SU-DHL-6 (cell line): ENCODE measurements at regions not wholly inside any gene's neighbourhood (a gene's known extent, or its start where the extent isn't known, plus 50 kb on each side); places are given as distances from the start of the nearest gene placed in this dataset.

Experiments
- H2AFZ ChIP-seq: fragments of 200-600 bp; sonication (generic); 2 replicates; pipeline ENCODE4 v1.6.1; 2014; ENCODE audit warnings: low read depth, mild to moderate bottlenecking, moderate library complexity, mixed read lengths, antibody characterized with exemption, low read length; ENCODE audit not compliant: severe bottlenecking
- H3F3A ChIP-seq: fragments of 200-600 bp; shearing (Covaris generic); 2 replicates; pipeline ENCODE4 v1.6.0; 2016; ENCODE audit warnings: antibody characterized with exemption, mild to moderate bottlenecking; ENCODE audit not compliant: insufficient read depth
- H3K27ac ChIP-seq: fragments of 200-600 bp; sonication (generic); 2 replicates; pipeline ENCODE4 v1.5.1; 2016; ENCODE audit warnings: low read depth, mild to moderate bottlenecking, low read length, moderate library complexity, mixed read lengths
- H3K27me3 ChIP-seq: fragments of 200-600 bp; sonication (generic), shearing (Covaris generic); 2 replicates; pipeline ENCODE4 v1.6.0; 2014; ENCODE audit warnings: mild to moderate bottlenecking, low read length
- H3K36me3 ChIP-seq: fragments of 200-600 bp; sonication (generic); 2 replicates; pipeline ENCODE4 v1.6.1; 2014; ENCODE audit warnings: mild to moderate bottlenecking, low read length, mixed read lengths
- H3K4me2 ChIP-seq: fragments of 300-600, 200-600 bp; shearing (Covaris generic), sonication (generic); 2 replicates; pipeline ENCODE4 v1.6.0; 2014; ENCODE audit warnings: low read length, low read depth, mild to moderate bottlenecking; ENCODE audit not compliant: poor library complexity, severe bottlenecking
- H3K4me3 ChIP-seq: fragments of 200-600 bp; sonication (generic); 2 replicates; pipeline ENCODE4 v1.5.1; 2014; ENCODE audit warnings: antibody characterized with exemption, low read length, mild to moderate bottlenecking, mixed read lengths; ENCODE audit not compliant: insufficient read depth, poor library complexity, severe bottlenecking
- H3K79me2 ChIP-seq: fragments of 200-600 bp; sonication (generic); 2 replicates; pipeline ENCODE4 v1.6.1; 2014; ENCODE audit warnings: mild to moderate bottlenecking, low read length, moderate library complexity; ENCODE audit not compliant: insufficient read depth
- H3K9ac ChIP-seq: fragments of 200-600 bp; sonication (generic); 2 replicates; pipeline ENCODE4 v1.7.0; 2014; ENCODE audit warnings: mild to moderate bottlenecking, low read length
- H3K9me2 ChIP-seq: fragments of 200-600 bp; sonication (generic); replicated peaks from 2 replicates; pipeline ENCODE4 v1.6.1; 2014; ENCODE audit warnings: low read length; ENCODE audit not compliant: insufficient read depth
- H3K9me3 ChIP-seq: fragments of 200-600 bp; sonication (generic); 2 replicates; pipeline ENCODE4 v1.6.1; 2014; ENCODE audit warnings: low read length, mixed read lengths; ENCODE audit not compliant: insufficient read depth
- H4K20me1 ChIP-seq: fragments of 200-600 bp; sonication (generic); 2 replicates; pipeline ENCODE4 v1.6.1; 2014; ENCODE audit warnings: low read depth, mild to moderate bottlenecking, antibody characterized with exemption, low read length, moderate library complexity, mixed read lengths
- CTCF ChIP-seq: fragments of 200-600 bp; sonication (generic); IDR thresholded peaks from one replicate; pipeline ENCODE4 v1.5.1; 2017; ENCODE audit warnings: antibody characterized with exemption, mild to moderate bottlenecking, low read length, moderate library complexity; ENCODE audit not compliant: insufficient read depth, poor library complexity, severe bottlenecking
- EZH2phosphoT487 ChIP-seq: fragments of 200-600 bp; sonication (generic), shearing (Covaris generic); conservative IDR thresholded peaks from 2 replicates; pipeline ENCODE4 v1.6.1; 2018; ENCODE audit warnings: mild to moderate bottlenecking, antibody characterized with exemption, low read length, moderate library complexity, mixed read lengths

DNA sequence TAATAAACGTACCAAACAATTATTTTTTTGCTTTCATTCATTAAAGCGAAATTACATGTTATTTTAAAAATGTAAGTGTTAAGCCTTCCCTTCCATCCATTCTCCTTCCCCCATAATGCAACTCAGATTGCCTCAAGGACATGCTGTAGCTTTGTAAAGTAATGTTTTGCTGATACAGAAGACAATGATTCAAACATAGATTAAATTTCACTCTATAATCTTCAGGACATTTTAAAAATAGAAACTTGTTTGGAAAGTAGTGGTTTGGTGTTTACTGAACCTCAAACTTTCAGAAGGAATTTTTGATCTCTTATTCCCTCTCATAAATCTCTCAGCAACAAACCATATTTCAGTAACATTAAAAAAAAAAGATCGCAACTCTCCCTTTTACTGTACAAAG is 350.9 kb upstream of the HSF2 start:
- no peaks in the 10 kb centered on the region for H3K36me3 ChIP-seq
- no peak overlapping the region for H2AFZ ChIP-seq
- no peaks in the 10 kb centered on the region for H3K9me3 ChIP-seq
- H3F3A ChIP-seq = no peaks in the 10 kb centered on the region
- no peak overlapping the region for H3K4me3 ChIP-seq
- H4K20me1 ChIP-seq = no peaks in the 10 kb centered on the region
- H3K27ac ChIP-seq = no peak overlapping the region
- H3K27me3 ChIP-seq = no peaks in the 10 kb centered on the region
- H3K9ac ChIP-seq = no peak overlapping the region
- H3K79me2 ChIP-seq = no peaks in the 10 kb centered on the region
- H3K4me2 ChIP-seq = no peak overlapping the region
- TF ChIP-seq CTCF = no peak
- no peaks in the 10 kb centered on the region for H3K9me2 ChIP-seq

- no peaks in the 10 kb centered on the region for H4K20me1 ChIP-seq
- H3K27ac ChIP-seq = no peak overlapping the region
- no peak for TF ChIP-seq CTCF
- TF ChIP-seq EZH2phosphoT487 = no peak
- H3K79me2 ChIP-seq = no peaks in the 10 kb centered on the region
- H3F3A ChIP-seq = no peaks in the 10 kb centered on the region
- no peaks in the 10 kb centered on the region for H3K9me3 ChIP-seq
- no peak overlapping the region for H2AFZ ChIP-seq
- H3K27me3 ChIP-seq = no peaks in the 10 kb centered on the region
- no peak overlapping the region for H3K4me3 ChIP-seq
- no peak overlapping the region for H3K4me2 ChIP-seq
- no peaks in the 10 kb centered on the region for H3K9me2 ChIP-seq
- no peaks in the 10 kb centered on the region for H3K36me3 ChIP-seq
- H3K9ac ChIP-seq = no peak overlapping the region
Measured at GRCh38 chr6:122049341-122049740, 350.1 kb upstream of the HSF2 start.

DNA sequence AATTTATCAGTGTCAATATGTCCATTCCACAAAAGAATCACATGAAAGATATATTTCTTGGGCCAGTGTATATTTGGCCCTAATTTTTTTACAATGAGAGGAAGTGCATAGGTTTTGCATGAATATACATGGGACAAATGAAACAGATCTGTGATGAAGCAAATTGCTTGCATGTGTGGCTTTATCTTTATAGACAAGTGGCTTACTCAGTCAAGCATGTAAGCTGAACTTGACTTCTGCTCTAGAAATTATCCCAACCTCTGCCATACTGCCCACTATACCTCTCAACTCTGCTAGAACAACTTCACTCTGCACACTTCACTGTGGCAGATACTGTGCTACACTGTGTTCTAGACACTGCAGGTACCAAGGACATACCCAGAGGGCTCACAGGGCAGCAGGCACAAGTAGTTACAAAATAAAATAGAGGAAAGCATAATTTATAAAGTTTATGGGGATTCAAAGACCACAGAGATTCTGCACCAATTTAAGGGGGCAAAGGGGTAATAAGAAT is 349.2 kb upstream of the HSF2 start:
- H3K9me3 ChIP-seq = no peaks in the 10 kb centered on the region
- no peaks in the 10 kb centered on the region; the same call in 1 of the 2 replicates for H3K27me3 ChIP-seq
- no peaks in the 10 kb centered on the region for H3K36me3 ChIP-seq
- H3K9ac ChIP-seq = no peak overlapping the region
- H3K27ac ChIP-seq = no peak overlapping the region
- no peaks in the 10 kb centered on the region for H3K79me2 ChIP-seq
- no peak overlapping the region for H3K4me2 ChIP-seq
- no peak overlapping the region for H2AFZ ChIP-seq
- no peaks in the 10 kb centered on the region for H4K20me1 ChIP-seq
- H3K4me3 ChIP-seq = no peak overlapping the region
- no peaks in the 10 kb centered on the region for H3F3A ChIP-seq
- H3K9me2 ChIP-seq = no peaks in the 10 kb centered on the region
- TF ChIP-seq EZH2phosphoT487 = no peak
- TF ChIP-seq CTCF = no peak
